Ureter (tissue), 1 donor: ENCODE measurements at regions not wholly inside any gene's neighbourhood (a gene's known extent, or its start where the extent isn't known, plus 50 kb on each side); places are given as distances from the start of the nearest gene placed in this dataset.

Experiments used
- DNase-seq: peaks from one replicate; pipeline ENCODE4 v3.0.0-alpha.2; 2020; ENCODE audit warnings: low spot score
- donor health status: DM: yes; HTN: yes; CAD: no.

GRCh38 chr5:135120951-135121350 lies 86.9 kb upstream of the PITX1 start:
- DNase-seq = no peak

GRCh38 chr5:135119481-135119880 lies 85.5 kb upstream of the PITX1 start:
- DNase-seq = no peak

- DNase-seq = no peak
Measured at GRCh38 chr5:135117590-135117989, 83.6 kb upstream of the PITX1 start.

- no peak for DNase-seq
Measured at GRCh38 chr5:135116160-135116561, 82.1 kb upstream of the PITX1 start.

- no peak for DNase-seq
Measured at GRCh38 chr5:135115591-135115990, 81.6 kb upstream of the PITX1 start.

- no peak for DNase-seq
Measured at GRCh38 chr5:135114759-135115158, 80.7 kb upstream of the PITX1 start.

GRCh38 chr5:135112008-135112725 lies 78.1 kb upstream of the PITX1 start:
- DNase-seq = no peak

GRCh38 chr5:135110785-135111596 lies 77.0 kb upstream of the PITX1 start:
- peak; percentile 76 for DNase-seq

GRCh38 chr5:135108992-135109391 lies 75.0 kb upstream of the PITX1 start:
- DNase-seq = no peak

- no peak for DNase-seq
Measured at GRCh38 chr5:135108569-135108968, 74.5 kb upstream of the PITX1 start.

GRCh38 chr5:135107986-135108385 lies 74.0 kb upstream of the PITX1 start:
- no peak for DNase-seq

- no peak for DNase-seq
Measured at GRCh38 chr5:135106610-135107471, 72.8 kb upstream of the PITX1 start.

- no peak for DNase-seq
Measured at GRCh38 chr5:135106136-135106535, 72.1 kb upstream of the PITX1 start.

- no peak for DNase-seq
Measured at GRCh38 chr5:135105105-135105484, 71.1 kb upstream of the PITX1 start.

GRCh38 chr5:135103575-135103853 lies 69.5 kb upstream of the PITX1 start:
- no peak for DNase-seq

GRCh38 chr5:135102716-135103574 lies 68.9 kb upstream of the PITX1 start:
- no peak for DNase-seq

- no peak for DNase-seq
Measured at GRCh38 chr5:135100431-135100830, 66.4 kb upstream of the PITX1 start.

- DNase-seq = no peak
Measured at GRCh38 chr5:135100011-135100410, 66.0 kb upstream of the PITX1 start.

- no peak for DNase-seq
Measured at GRCh38 chr5:135097390-135097789, 63.4 kb upstream of the PITX1 start.

GRCh38 chr5:135095871-135096270 lies 61.8 kb upstream of the PITX1 start:
- no peak for DNase-seq

GRCh38 chr5:135095052-135095715 lies 61.2 kb upstream of the PITX1 start:
- no peak for DNase-seq
